Keratinocyte (primary cell): ENCODE measurements at regions not wholly inside any gene's neighbourhood (a gene's known extent, or its start where the extent isn't known, plus 50 kb on each side); places are given as distances from the start of the nearest gene placed in this dataset.

ENCODE experiments used
- DNase-seq: peaks from one replicate; pipeline ENCODE4 v3.0.0-alpha.2; 2011; ENCODE audit warnings: low read depth, missing footprints, low spot score
- FAIRE-seq: peaks from 2 replicates; lab custom pipeline; 2011; peaks lifted over from hg19 to GRCh38; lab: Jason Lieb, UNC
- H2AFZ ChIP-seq: 2 replicates; pipeline ENCODE4 v1.6.0; 2012; ENCODE audit warnings: low read length, control low read depth, inconsistent platforms; ENCODE audit not compliant: control insufficient read depth
- H3K27ac ChIP-seq: 2 replicates; pipeline ENCODE4 v1.5.1; 2011; ENCODE audit warnings: low read length; ENCODE audit not compliant: control insufficient read depth, insufficient read depth
- H3K27me3 ChIP-seq: 3 replicates; pipeline ENCODE4 v1.6.0; 2011; ENCODE audit warnings: low read length; ENCODE audit not compliant: control insufficient read depth, insufficient read depth; ENCODE audit errors: extremely low read depth
- H3K36me3 ChIP-seq, 2 experiments: 2 replicates in 1 of 2; 3 replicates in 1 of 2; pipeline ENCODE4 v1.5.1; 2011; ENCODE audit warnings: low read length in 2 of 2, mild to moderate bottlenecking in 1 of 2; ENCODE audit not compliant: control insufficient read depth in 2 of 2, insufficient read depth in 2 of 2; ENCODE audit errors: extremely low read depth in 1 of 2
- H3K4me1 ChIP-seq: 3 replicates; pipeline ENCODE4 v1.5.1; 2011; ENCODE audit warnings: low read length; ENCODE audit not compliant: control insufficient read depth, insufficient read depth; ENCODE audit errors: extremely low read depth
- H3K4me2 ChIP-seq: 3 replicates; pipeline ENCODE4 v1.6.0; 2011; ENCODE audit warnings: low read depth, low read length; ENCODE audit not compliant: control insufficient read depth, insufficient read depth; ENCODE audit errors: extremely low read depth
- H3K4me3 ChIP-seq, 3 experiments: fragments of 200-600 bp in 1 of 3; sonication (generic) in 1 of 3; 2 replicates in 2 of 3; 3 replicates in 1 of 3; pipeline ENCODE4 v1.5.1; 2011 to 2016; ENCODE audit warnings: low read length in 3 of 3, mild to moderate bottlenecking in 3 of 3, control low read depth in 2 of 3, inconsistent platforms in 1 of 3, low read depth in 1 of 3, mixed read lengths in 1 of 3, mixed run types in 1 of 3, moderate library complexity in 1 of 3; ENCODE audit not compliant: control insufficient read depth in 2 of 3, insufficient read depth in 2 of 3; ENCODE audit errors: extremely low read depth in 1 of 3
- H3K79me2 ChIP-seq: 2 replicates; pipeline ENCODE4 v1.6.0; 2012; ENCODE audit warnings: low read length; ENCODE audit not compliant: control insufficient read depth, insufficient read depth
- H3K9ac ChIP-seq: 3 replicates; pipeline ENCODE4 v1.6.0; 2011; ENCODE audit warnings: low read length; ENCODE audit not compliant: control insufficient read depth, insufficient read depth; ENCODE audit errors: extremely low read depth
- H3K9me1 ChIP-seq: 3 replicates; pipeline ENCODE4 v1.6.0; 2011; ENCODE audit warnings: low read length; ENCODE audit not compliant: control insufficient read depth, insufficient read depth; ENCODE audit errors: extremely low read depth
- H3K9me3 ChIP-seq: 2 replicates; pipeline ENCODE4 v1.5.1; 2012; ENCODE audit warnings: low read depth, low read length; ENCODE audit not compliant: control insufficient read depth
- H4K20me1 ChIP-seq: 3 replicates; pipeline ENCODE4 v1.6.0; 2011; ENCODE audit warnings: low read length; ENCODE audit not compliant: control insufficient read depth, insufficient read depth; ENCODE audit errors: extremely low read depth
- EZH2 ChIP-seq: IDR thresholded peaks from one replicate; pipeline ENCODE4 v1.6.1; 2012; ENCODE audit warnings: inconsistent platforms, mild to moderate bottlenecking, low read length, moderate library complexity
- dilution Hi-C: fragments of 300-500 bp; cut with MboI; formaldehyde crosslinking; loops from one replicate; pipeline ENCODE4 v1.7.0; 2020; ENCODE audit warnings: low sequenced_read_pairs; ENCODE audit not compliant: extremely low pct_ligation_motif_present
- TF ChIP-seq, protein P1 (sequence below), 3 experiments: IDR thresholded peaks in 1 of 3; conservative IDR thresholded peaks in 1 of 3; optimal IDR thresholded peaks in 1 of 3; 2 replicates in 2 of 3; 3 replicates in 1 of 3; pipeline versions ENCODE3 to v1.5.1; 2011; ENCODE audit warnings: low read length in 3 of 3, mild to moderate bottlenecking in 3 of 3, moderate library complexity in 2 of 3, control low read depth in 1 of 3, inconsistent platforms in 1 of 3; ENCODE audit not compliant: insufficient read depth in 2 of 3; ENCODE audit errors: extremely low read depth in 1 of 3

DNA sequence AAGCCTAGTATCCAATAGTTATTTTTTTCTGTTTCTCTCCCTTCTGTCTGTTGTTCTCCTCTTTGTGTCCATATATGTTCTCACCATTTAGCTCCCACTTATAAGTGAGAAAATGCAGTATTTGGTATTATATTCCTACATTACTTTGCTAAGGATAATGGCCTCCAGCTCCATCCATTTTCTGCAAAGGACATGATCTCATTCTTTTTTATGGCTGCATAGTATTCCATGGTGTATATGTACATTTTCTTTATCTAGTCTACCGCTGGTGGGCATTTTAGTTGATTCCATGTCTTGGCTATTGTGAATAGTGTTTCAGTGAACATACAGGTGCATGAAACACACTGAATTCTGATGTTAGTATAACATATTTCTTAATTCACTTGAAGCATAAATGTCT, 348.9 kb upstream of the TRPC7 start:
- dilution Hi-C loops: no loop called here

DNA sequence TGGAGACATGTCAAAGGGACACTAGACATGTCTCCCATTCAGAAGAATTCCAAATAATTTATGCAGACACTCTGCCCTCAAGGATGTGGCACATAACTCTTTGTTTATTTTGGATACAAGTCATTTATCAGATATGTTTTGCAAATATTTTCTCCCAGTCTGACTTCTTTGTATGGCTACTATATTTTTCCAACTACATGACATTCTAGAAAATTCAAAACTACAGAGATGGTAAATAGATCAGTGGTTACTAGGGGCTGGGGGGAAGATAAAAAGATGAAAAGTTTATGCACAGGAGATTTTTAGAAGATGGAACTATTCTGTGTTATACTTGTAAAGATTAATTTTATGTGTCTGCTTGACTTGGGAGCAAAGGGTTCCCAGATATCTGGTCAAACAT, 347.3 kb upstream of the TRPC7 start:
- no peak for DNase-seq
- no peaks in the 10 kb centered on the region for H3K9me3 ChIP-seq
- TF ChIP-seq, protein P1, sequence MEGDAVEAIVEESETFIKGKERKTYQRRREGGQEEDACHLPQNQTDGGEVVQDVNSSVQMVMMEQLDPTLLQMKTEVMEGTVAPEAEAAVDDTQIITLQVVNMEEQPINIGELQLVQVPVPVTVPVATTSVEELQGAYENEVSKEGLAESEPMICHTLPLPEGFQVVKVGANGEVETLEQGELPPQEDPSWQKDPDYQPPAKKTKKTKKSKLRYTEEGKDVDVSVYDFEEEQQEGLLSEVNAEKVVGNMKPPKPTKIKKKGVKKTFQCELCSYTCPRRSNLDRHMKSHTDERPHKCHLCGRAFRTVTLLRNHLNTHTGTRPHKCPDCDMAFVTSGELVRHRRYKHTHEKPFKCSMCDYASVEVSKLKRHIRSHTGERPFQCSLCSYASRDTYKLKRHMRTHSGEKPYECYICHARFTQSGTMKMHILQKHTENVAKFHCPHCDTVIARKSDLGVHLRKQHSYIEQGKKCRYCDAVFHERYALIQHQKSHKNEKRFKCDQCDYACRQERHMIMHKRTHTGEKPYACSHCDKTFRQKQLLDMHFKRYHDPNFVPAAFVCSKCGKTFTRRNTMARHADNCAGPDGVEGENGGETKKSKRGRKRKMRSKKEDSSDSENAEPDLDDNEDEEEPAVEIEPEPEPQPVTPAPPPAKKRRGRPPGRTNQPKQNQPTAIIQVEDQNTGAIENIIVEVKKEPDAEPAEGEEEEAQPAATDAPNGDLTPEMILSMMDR (optimal IDR thresholded peaks at IDR 0.05 in 1 of 3, IDR thresholded peaks at IDR 0.05 in 1 of 3, conservative IDR thresholded peaks at IDR 0.05 in 1 of 3; ENCODE audit: extremely low read depth in 1 of 3, insufficient read depth in 2 of 3, low read length in 3 of 3): no peak
- no peak for TF ChIP-seq EZH2
- no peak overlapping the region for H3K27ac ChIP-seq
- no peak overlapping the region for H3K9ac ChIP-seq
- no peaks in the 10 kb centered on the region for H4K20me1 ChIP-seq
- H3K4me3 ChIP-seq: no peak overlapping the region
- H3K9me1 ChIP-seq: no peaks in the 10 kb centered on the region
- no peaks in the 10 kb centered on the region for H3K79me2 ChIP-seq
- H3K4me2 ChIP-seq: no peak overlapping the region
- dilution Hi-C loops: no loop called here
- no peak overlapping the region for H2AFZ ChIP-seq
- H3K4me1 ChIP-seq: no peaks in the 10 kb centered on the region
- H3K27me3 ChIP-seq: no peaks in the 10 kb centered on the region
- no peaks in the 10 kb centered on the region for H3K36me3 ChIP-seq
- FAIRE-seq: no peak

More for the DNA sequence above, 348.9 kb upstream of the TRPC7 start:
- Histone ChIP-seq H3K4me3 (no peak overlapping the region), H3K27me3 (no peaks in the 10 kb centered on the region), H3K79me2 (no peaks in the 10 kb centered on the region), H3K9me3 (no peaks in the 10 kb centered on the region), H3K27ac (no peak overlapping the region), H3K4me1 (no peaks in the 10 kb centered on the region), H2AFZ (no peak overlapping the region), H3K9me1 (no peaks in the 10 kb centered on the region), H3K9ac (no peak overlapping the region), H3K36me3 (no peaks in the 10 kb centered on the region), H4K20me1 (no peaks in the 10 kb centered on the region), H3K4me2 (no peak overlapping the region)
- TF ChIP-seq, protein P1 (optimal IDR thresholded peaks at IDR 0.05 in 1 of 3, IDR thresholded peaks at IDR 0.05 in 1 of 3, conservative IDR thresholded peaks at IDR 0.05 in 1 of 3; ENCODE audit: extremely low read depth in 1 of 3, insufficient read depth in 2 of 3, low read length in 3 of 3): no peak
- TF ChIP-seq EZH2: no peak
- no peak for FAIRE-seq
- no peak for DNase-seq
